ENCODE measurements at regions not wholly inside any gene's neighbourhood (a gene's known extent, or its start where the extent isn't known, plus 50 kb on each side); places are given as distances from the start of the nearest gene placed in this dataset.

DNA sequence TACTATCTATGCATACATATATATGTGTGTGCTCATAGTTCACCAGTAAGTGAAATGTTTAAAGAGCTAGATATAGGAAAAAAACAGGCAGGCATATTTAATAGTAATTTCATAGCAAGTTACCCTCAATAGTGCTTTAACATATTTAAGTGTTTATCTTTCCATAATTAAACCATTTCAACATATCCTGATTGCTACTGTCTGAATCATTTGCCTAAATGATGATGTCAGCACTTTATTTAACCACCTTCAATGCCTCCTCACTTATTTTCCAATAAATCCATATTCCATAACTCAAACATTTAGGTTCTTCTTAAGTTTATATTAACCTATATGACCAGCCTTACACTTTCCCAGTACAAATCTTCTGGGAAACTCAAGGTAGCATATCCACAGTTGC lies 601.1 kb downstream of the ARL4A start:
- Mint-ChIP-seq H3K27me3 (ENCODE audit: insufficient read depth, low read depth, poor library complexity) (peaks cover 3% of the 10 kb centered on the region), H3K36me3 (ENCODE audit: low read depth) (no peaks in the 10 kb centered on the region), H3K9me3 (no peaks in the 10 kb centered on the region), H3K4me3 (no peak overlapping the region), H3K27ac (no peak overlapping the region), H3K4me1 (no peaks in the 10 kb centered on the region)
- Histone ChIP-seq H2AFZ (no peak overlapping the region), H3F3A (replicated peaks; ENCODE audit: low read depth) (no peaks in the 10 kb centered on the region), H3K27ac (ENCODE audit: low read depth) (no peak overlapping the region), H3K4me2 (no peak overlapping the region), H3K9me2 (ENCODE audit: insufficient read depth) (no peaks in the 10 kb centered on the region), H3K4me3 (no peak overlapping the region), H3K79me2 (replicated peaks; ENCODE audit: insufficient read depth) (no peaks in the 10 kb centered on the region), H3K4me1 (ENCODE audit: insufficient read depth) (no peaks in the 10 kb centered on the region), H3K36me3 (ENCODE audit: insufficient read depth) (no peaks in the 10 kb centered on the region), H3K27me3 (ENCODE audit: insufficient read depth) (no peaks in the 10 kb centered on the region), H4K20me1 (replicated peaks; ENCODE audit: insufficient read depth) (no peaks in the 10 kb centered on the region)
- DNase-seq (ENCODE audit: low spot score) (no peak), ATAC-seq (no peak)
- TF ChIP-seq POLR2AphosphoS5 (IDR thresholded peaks at IDR 0.05; ENCODE audit: low read depth) (no peak), JUNB (IDR thresholded peaks at IDR 0.05; ENCODE audit: unreplicated experiment) (no peak), ZNF331 (CRISPR knock-in tag; IDR thresholded peaks at IDR 0.05; ENCODE audit: low read depth) (no peak), ZNF114 (CRISPR knock-in tag; IDR thresholded peaks at IDR 0.05) (no peak), NANOG (IDR thresholded peaks at IDR 0.05; ENCODE audit: borderline replicate concordance) (no peak), CREB1 (CRISPR knock-in tag; IDR thresholded peaks at IDR 0.05; ENCODE audit: low read depth) (no peak), EZH2 (IDR thresholded peaks at IDR 0.05; ENCODE audit: low read depth, unreplicated experiment) (no peak), STAT1 (IDR thresholded peaks at IDR 0.05; ENCODE audit: unreplicated experiment) (no peak), EZH2phosphoT487 (IDR thresholded peaks at IDR 0.05; ENCODE audit: unreplicated experiment) (no peak)
- TF ChIP-seq, protein P1, sequence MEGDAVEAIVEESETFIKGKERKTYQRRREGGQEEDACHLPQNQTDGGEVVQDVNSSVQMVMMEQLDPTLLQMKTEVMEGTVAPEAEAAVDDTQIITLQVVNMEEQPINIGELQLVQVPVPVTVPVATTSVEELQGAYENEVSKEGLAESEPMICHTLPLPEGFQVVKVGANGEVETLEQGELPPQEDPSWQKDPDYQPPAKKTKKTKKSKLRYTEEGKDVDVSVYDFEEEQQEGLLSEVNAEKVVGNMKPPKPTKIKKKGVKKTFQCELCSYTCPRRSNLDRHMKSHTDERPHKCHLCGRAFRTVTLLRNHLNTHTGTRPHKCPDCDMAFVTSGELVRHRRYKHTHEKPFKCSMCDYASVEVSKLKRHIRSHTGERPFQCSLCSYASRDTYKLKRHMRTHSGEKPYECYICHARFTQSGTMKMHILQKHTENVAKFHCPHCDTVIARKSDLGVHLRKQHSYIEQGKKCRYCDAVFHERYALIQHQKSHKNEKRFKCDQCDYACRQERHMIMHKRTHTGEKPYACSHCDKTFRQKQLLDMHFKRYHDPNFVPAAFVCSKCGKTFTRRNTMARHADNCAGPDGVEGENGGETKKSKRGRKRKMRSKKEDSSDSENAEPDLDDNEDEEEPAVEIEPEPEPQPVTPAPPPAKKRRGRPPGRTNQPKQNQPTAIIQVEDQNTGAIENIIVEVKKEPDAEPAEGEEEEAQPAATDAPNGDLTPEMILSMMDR (conservative IDR thresholded peaks at IDR 0.05; ENCODE audit: low read depth in 2 of 2): no peak
- TF ChIP-seq, protein P2, sequence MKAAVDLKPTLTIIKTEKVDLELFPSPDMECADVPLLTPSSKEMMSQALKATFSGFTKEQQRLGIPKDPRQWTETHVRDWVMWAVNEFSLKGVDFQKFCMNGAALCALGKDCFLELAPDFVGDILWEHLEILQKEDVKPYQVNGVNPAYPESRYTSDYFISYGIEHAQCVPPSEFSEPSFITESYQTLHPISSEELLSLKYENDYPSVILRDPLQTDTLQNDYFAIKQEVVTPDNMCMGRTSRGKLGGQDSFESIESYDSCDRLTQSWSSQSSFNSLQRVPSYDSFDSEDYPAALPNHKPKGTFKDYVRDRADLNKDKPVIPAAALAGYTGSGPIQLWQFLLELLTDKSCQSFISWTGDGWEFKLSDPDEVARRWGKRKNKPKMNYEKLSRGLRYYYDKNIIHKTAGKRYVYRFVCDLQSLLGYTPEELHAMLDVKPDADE (IDR thresholded peaks at IDR 0.05): no peak

DNA sequence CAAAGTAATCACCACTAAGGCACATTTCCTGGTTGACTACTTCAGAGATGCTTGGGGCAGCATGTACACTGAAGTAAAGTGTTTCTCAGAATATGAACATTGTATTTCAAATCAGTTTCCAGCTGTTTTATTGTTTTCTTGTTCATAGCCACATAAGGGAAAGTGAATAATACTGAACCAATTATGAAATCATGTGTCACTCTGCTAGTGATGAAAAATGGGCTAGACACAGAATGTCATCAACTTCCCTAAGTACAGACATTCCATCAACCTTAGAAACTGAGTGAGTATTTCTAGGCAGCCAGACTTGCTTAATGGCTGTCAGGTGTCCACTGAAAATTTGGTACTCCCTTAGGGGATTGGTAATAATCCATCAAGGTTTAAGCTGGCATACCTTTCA lies 603.5 kb downstream of the ARL4A start:
- no peaks in the 10 kb centered on the region for H3K4me1 Mint-ChIP-seq
- H3K4me2 ChIP-seq: no peak overlapping the region
- H2AFZ ChIP-seq: no peak overlapping the region
- H3K4me3 ChIP-seq: no peak overlapping the region
- DNase-seq (ENCODE audit: low spot score): no peak
- no peaks in the 10 kb centered on the region for H3K36me3 ChIP-seq (ENCODE audit: insufficient read depth)
- no peak for ATAC-seq
- H3K27me3 ChIP-seq (ENCODE audit: insufficient read depth): no peaks in the 10 kb centered on the region
- H3K27me3 Mint-ChIP-seq (ENCODE audit: insufficient read depth, low read depth, poor library complexity): peaks cover 3% of the 10 kb centered on the region
- no peaks in the 10 kb centered on the region for H3F3A ChIP-seq (replicated peaks; ENCODE audit: low read depth)
- no peak overlapping the region for H3K4me3 Mint-ChIP-seq
- no peak overlapping the region for H3K27ac ChIP-seq (ENCODE audit: low read depth)
- H3K9me2 ChIP-seq (ENCODE audit: insufficient read depth): no peaks in the 10 kb centered on the region
- no peaks in the 10 kb centered on the region for H4K20me1 ChIP-seq (replicated peaks; ENCODE audit: insufficient read depth)
- H3K27ac Mint-ChIP-seq: no peak overlapping the region
- no peaks in the 10 kb centered on the region for H3K9me3 Mint-ChIP-seq
- no peaks in the 10 kb centered on the region for H3K36me3 Mint-ChIP-seq (ENCODE audit: low read depth)
- no peaks in the 10 kb centered on the region for H3K79me2 ChIP-seq (replicated peaks; ENCODE audit: insufficient read depth)
- no peaks in the 10 kb centered on the region for H3K4me1 ChIP-seq (ENCODE audit: insufficient read depth)
- no peak for TF ChIP-seq EZH2phosphoT487 (IDR thresholded peaks at IDR 0.05; ENCODE audit: unreplicated experiment)
- TF ChIP-seq, protein P3, sequence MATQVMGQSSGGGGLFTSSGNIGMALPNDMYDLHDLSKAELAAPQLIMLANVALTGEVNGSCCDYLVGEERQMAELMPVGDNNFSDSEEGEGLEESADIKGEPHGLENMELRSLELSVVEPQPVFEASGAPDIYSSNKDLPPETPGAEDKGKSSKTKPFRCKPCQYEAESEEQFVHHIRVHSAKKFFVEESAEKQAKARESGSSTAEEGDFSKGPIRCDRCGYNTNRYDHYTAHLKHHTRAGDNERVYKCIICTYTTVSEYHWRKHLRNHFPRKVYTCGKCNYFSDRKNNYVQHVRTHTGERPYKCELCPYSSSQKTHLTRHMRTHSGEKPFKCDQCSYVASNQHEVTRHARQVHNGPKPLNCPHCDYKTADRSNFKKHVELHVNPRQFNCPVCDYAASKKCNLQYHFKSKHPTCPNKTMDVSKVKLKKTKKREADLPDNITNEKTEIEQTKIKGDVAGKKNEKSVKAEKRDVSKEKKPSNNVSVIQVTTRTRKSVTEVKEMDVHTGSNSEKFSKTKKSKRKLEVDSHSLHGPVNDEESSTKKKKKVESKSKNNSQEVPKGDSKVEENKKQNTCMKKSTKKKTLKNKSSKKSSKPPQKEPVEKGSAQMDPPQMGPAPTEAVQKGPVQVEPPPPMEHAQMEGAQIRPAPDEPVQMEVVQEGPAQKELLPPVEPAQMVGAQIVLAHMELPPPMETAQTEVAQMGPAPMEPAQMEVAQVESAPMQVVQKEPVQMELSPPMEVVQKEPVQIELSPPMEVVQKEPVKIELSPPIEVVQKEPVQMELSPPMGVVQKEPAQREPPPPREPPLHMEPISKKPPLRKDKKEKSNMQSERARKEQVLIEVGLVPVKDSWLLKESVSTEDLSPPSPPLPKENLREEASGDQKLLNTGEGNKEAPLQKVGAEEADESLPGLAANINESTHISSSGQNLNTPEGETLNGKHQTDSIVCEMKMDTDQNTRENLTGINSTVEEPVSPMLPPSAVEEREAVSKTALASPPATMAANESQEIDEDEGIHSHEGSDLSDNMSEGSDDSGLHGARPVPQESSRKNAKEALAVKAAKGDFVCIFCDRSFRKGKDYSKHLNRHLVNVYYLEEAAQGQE (IDR thresholded peaks at IDR 0.05; ENCODE audit: unreplicated experiment): no peak
- TF ChIP-seq ZNF114 (CRISPR knock-in tag; IDR thresholded peaks at IDR 0.05): no peak
- TF ChIP-seq, protein P2 (IDR thresholded peaks at IDR 0.05): no peak
- TF ChIP-seq POLR2AphosphoS5 (IDR thresholded peaks at IDR 0.05; ENCODE audit: low read depth): no peak
- no peak for TF ChIP-seq ZNF331 (CRISPR knock-in tag; IDR thresholded peaks at IDR 0.05; ENCODE audit: low read depth)
- TF ChIP-seq CREB1 (CRISPR knock-in tag; IDR thresholded peaks at IDR 0.05; ENCODE audit: low read depth): no peak

Data from GM23338 (cell line).